GM10266 (cell line): ENCODE measurements at regions not wholly inside any gene's neighbourhood (a gene's known extent, or its start where the extent isn't known, plus 50 kb on each side); places are given as distances from the start of the nearest gene placed in this dataset.
A peak's percentile ranks its signal among the peaks of the same experiment; 100 is the strongest.

Experiments used
- DNase-seq: peaks from one replicate; pipeline ENCODE4 v3.0.0; 2012; ENCODE audit errors: extremely low spot score
- CTCF ChIP-seq: IDR thresholded peaks from 2 replicates; pipeline ENCODE4 v1.5.1; 2012; ENCODE audit warnings: mild to moderate bottlenecking, low read depth; ENCODE audit not compliant: control insufficient read depth, insufficient read depth; ENCODE audit errors: missing control alignments

GRCh38 chr3:150292891-150293290 lies 115.2 kb upstream of the TSC22D2 start:
- TF ChIP-seq CTCF: no peak
- DNase-seq: no peak

- no peak for TF ChIP-seq CTCF
- no peak for DNase-seq
Measured at GRCh38 chr3:150291515-150291914, 116.6 kb upstream of the TSC22D2 start.

- DNase-seq: peak; percentile 30
- peak; percentile 55 for TF ChIP-seq CTCF
Measured at GRCh38 chr3:150286390-150287147, 121.5 kb upstream of the TSC22D2 start.

- TF ChIP-seq CTCF: no peak
- DNase-seq: no peak
Measured at GRCh38 chr3:150285601-150286000, 122.5 kb upstream of the TSC22D2 start.

GRCh38 chr3:150278843-150279381 lies 129.2 kb upstream of the TSC22D2 start:
- no peak for TF ChIP-seq CTCF
- DNase-seq: no peak

GRCh38 chr3:150278195-150278594 lies 129.9 kb upstream of the TSC22D2 start:
- no peak for DNase-seq
- no peak for TF ChIP-seq CTCF

- DNase-seq: no peak
Measured at GRCh38 chr3:150277444-150277843, 130.7 kb upstream of the TSC22D2 start.

More at GRCh38 chr3:150277444-150277843, 130.7 kb upstream of the TSC22D2 start:
- TF ChIP-seq CTCF: no peak
